ENCODE measurements at regions not wholly inside any gene's neighbourhood (a gene's known extent, or its start where the extent isn't known, plus 50 kb on each side); places are given as distances from the start of the nearest gene placed in this dataset.

- intact Hi-C loops (cut with DNase I), result no loop called here
- no peaks in the 10 kb centered on the region for H3K4me1 ChIP-seq (replicated peaks)
- WGBS, result 92% methylated on average over 1 of the region's 1 CpG
Measured at GRCh38 chr3:159819676-159820075, 169.0 kb upstream of the IL12A start.

GRCh38 chr3:159821110-159821509, 167.5 kb upstream of the IL12A start:
- Histone ChIP-seq H3K4me3 (no peak overlapping the region), H3K27ac (no peak overlapping the region), H3K27me3 (replicated peaks; ENCODE audit: insufficient read depth) (no peaks in the 10 kb centered on the region), H3K9me3 (no peaks in the 10 kb centered on the region), H3K36me3 (no peaks in the 10 kb centered on the region), H3K4me1 (replicated peaks) (no peaks in the 10 kb centered on the region)
- TF ChIP-seq POLR2AphosphoS5 (IDR thresholded peaks at IDR 0.05), result no peak
- TF ChIP-seq CTCF (IDR thresholded peaks at IDR 0.05), result no peak
- no peak for TF ChIP-seq POLR2A (IDR thresholded peaks at IDR 0.05)
- DNase-seq (ENCODE audit: low spot score), result no peak
- 62% methylated on average over 6 of the region's 6 CpGs for WGBS
- intact Hi-C loops (cut with DNase I), result no loop called here

More at GRCh38 chr3:159819676-159820075, 169.0 kb upstream of the IL12A start:
- H3K27me3 ChIP-seq (replicated peaks; ENCODE audit: insufficient read depth), result no peaks in the 10 kb centered on the region
- H3K27ac ChIP-seq, result no peak overlapping the region
- DNase-seq (ENCODE audit: low spot score), result no peak
- no peaks in the 10 kb centered on the region for H3K36me3 ChIP-seq
- no peak overlapping the region for H3K4me3 ChIP-seq
- no peak for TF ChIP-seq CTCF (IDR thresholded peaks at IDR 0.05)
- no peak for TF ChIP-seq POLR2AphosphoS5 (IDR thresholded peaks at IDR 0.05)
- no peak for TF ChIP-seq POLR2A (IDR thresholded peaks at IDR 0.05)
- no peaks in the 10 kb centered on the region for H3K9me3 ChIP-seq

- TF ChIP-seq POLR2A (IDR thresholded peaks at IDR 0.05), result no peak
- TF ChIP-seq CTCF (IDR thresholded peaks at IDR 0.05), result no peak
- no peak for TF ChIP-seq POLR2AphosphoS5 (IDR thresholded peaks at IDR 0.05)
- Histone ChIP-seq H3K4me3 (no peak overlapping the region), H3K27ac (no peak overlapping the region), H3K27me3 (replicated peaks; ENCODE audit: insufficient read depth) (no peaks in the 10 kb centered on the region), H3K4me1 (replicated peaks) (no peaks in the 10 kb centered on the region), H3K9me3 (no peaks in the 10 kb centered on the region), H3K36me3 (no peaks in the 10 kb centered on the region)
- DNase-seq (ENCODE audit: low spot score), result no peak
- WGBS, result 90% methylated on average over 5 of the region's 5 CpGs
- intact Hi-C loops (cut with DNase I), result no loop called here
Measured at GRCh38 chr3:159821736-159822135, 166.9 kb upstream of the IL12A start.

- WGBS, result 44% methylated on average over 3 of the region's 3 CpGs
- intact Hi-C loops (cut with DNase I), result no loop called here
- Histone ChIP-seq H3K36me3 (no peaks in the 10 kb centered on the region), H3K4me3 (no peak overlapping the region), H3K27ac (no peak overlapping the region), H3K9me3 (no peaks in the 10 kb centered on the region), H3K27me3 (replicated peaks; ENCODE audit: insufficient read depth) (no peaks in the 10 kb centered on the region), H3K4me1 (replicated peaks) (no peaks in the 10 kb centered on the region)
- TF ChIP-seq POLR2AphosphoS5 (IDR thresholded peaks at IDR 0.05), result no peak
- DNase-seq (ENCODE audit: low spot score), result no peak
Measured at GRCh38 chr3:159823780-159824179, 164.9 kb upstream of the IL12A start.

- WGBS, result 17% methylated on average over 2 of the region's 2 CpGs
- Histone ChIP-seq H3K4me3 (no peak overlapping the region), H3K27me3 (replicated peaks; ENCODE audit: insufficient read depth) (no peaks in the 10 kb centered on the region), H3K9me3 (no peaks in the 10 kb centered on the region), H3K4me1 (replicated peaks) (no peaks in the 10 kb centered on the region), H3K36me3 (no peaks in the 10 kb centered on the region), H3K27ac (no peak overlapping the region)
- intact Hi-C loops (cut with DNase I), result no loop called here
- TF ChIP-seq POLR2AphosphoS5 (IDR thresholded peaks at IDR 0.05), result peak; percentile 43
- TF ChIP-seq CTCF (IDR thresholded peaks at IDR 0.05), result no peak
- peak; percentile 33 for DNase-seq (ENCODE audit: low spot score)
Measured at GRCh38 chr3:159824333-159824732, 164.3 kb upstream of the IL12A start.
